Panc1 (cell line): ENCODE measurements at regions not wholly inside any gene's neighbourhood (a gene's known extent, or its start where the extent isn't known, plus 50 kb on each side); places are given as distances from the start of the nearest gene placed in this dataset.

Experiments used
- ATAC-seq: fragments of 200-7000 bp; cut with Tn5 transposase; 2 replicates; pipeline ENCODE4 v1.9.1; 2020; ENCODE audit warnings: mild to moderate bottlenecking, moderate library complexity
- BruUV-seq: library from RNA; stranded (reverse); fragments of 400-500 nt; replicated peaks from 2 replicates; lab custom pipeline; 2021; lab: Mats Ljungman, UMichigan
- CTCF ChIA-PET: fragments of 300-600 bp; sonication (Branson Sonifier 250); formaldehyde crosslinking; loops from one replicate; lab custom pipeline; 2022; ENCODE audit warnings: antibody characterized with exemption; lab: Charles Lee
- POLR2A ChIA-PET: fragments of 300-600 bp; sonication (Branson Sonifier 250); formaldehyde crosslinking; loops from one replicate; lab custom pipeline; 2022; ENCODE audit warnings: antibody characterized with exemption; lab: Charles Lee
- DNase-seq: peaks from one replicate; pipeline ENCODE4 v3.0.0-alpha.2; 2010; ENCODE audit warnings: low read depth, low spot score
- H3K27ac ChIP-seq: 2 replicates; pipeline ENCODE4 v1.5.1; 2011; ENCODE audit warnings: mild to moderate bottlenecking, low read length, inconsistent platforms
- H3K27me3 ChIP-seq: fragments of 200-500 bp; sonication (Bioruptor generic); 2 replicates; pipeline ENCODE4 v1.6.0; 2014; ENCODE audit warnings: low read length, inconsistent platforms; ENCODE audit not compliant: control insufficient read depth, insufficient read depth
- H3K36me3 ChIP-seq: fragments of 200-500 bp; sonication (Bioruptor generic); 2 replicates; pipeline ENCODE4 v1.5.1; 2014; ENCODE audit warnings: inconsistent platforms, mild to moderate bottlenecking, low read length, moderate library complexity; ENCODE audit not compliant: control insufficient read depth, insufficient read depth
- H3K4me1 ChIP-seq: 2 replicates; pipeline ENCODE4 v1.5.1; 2011; ENCODE audit warnings: inconsistent platforms, mild to moderate bottlenecking, low read length, moderate library complexity; ENCODE audit not compliant: control insufficient read depth, insufficient read depth
- H3K4me3 ChIP-seq, 2 experiments: 2 replicates each; pipeline ENCODE4 v1.5.1; 2011 to 2012; ENCODE audit warnings: low read depth in 2 of 2, low read length in 2 of 2, mild to moderate bottlenecking in 2 of 2, inconsistent platforms in 1 of 2, moderate library complexity in 1 of 2
- H3K9me3 ChIP-seq: fragments of 200-500 bp; sonication (Bioruptor generic); 2 replicates; pipeline ENCODE4 v1.5.1; 2014; ENCODE audit warnings: low read depth, mild to moderate bottlenecking, inconsistent platforms, low read length, moderate library complexity; ENCODE audit not compliant: control insufficient read depth, insufficient read depth
- POLR2AphosphoS5 ChIP-seq: IDR thresholded peaks from 2 replicates; pipeline ENCODE4 v1.6.1; 2012; ENCODE audit warnings: mild to moderate bottlenecking, low read depth, low read length, moderate library complexity
- SIN3A ChIP-seq: IDR thresholded peaks from 2 replicates; pipeline ENCODE4 v1.6.1; 2012; ENCODE audit warnings: low read depth, mild to moderate bottlenecking, low read length, moderate library complexity, borderline replicate concordance; ENCODE audit not compliant: insufficient read depth
- TCF7L2 ChIP-seq: IDR thresholded peaks from 2 replicates; pipeline ENCODE4 v1.6.1; 2011; ENCODE audit warnings: mild to moderate bottlenecking, low read depth, low read length, inconsistent platforms
- in situ Hi-C: cut with HindIII; loops from 2 replicates; pipeline ENCODE4 v1.10.0; 2016; ENCODE audit warnings: low sequenced_read_pairs, low pct_unique_long_range_greater_than_20kb
- intact Hi-C: fragments of 100-400 bp; cut with micrococcal nuclease; formaldehyde crosslinking; loops from one replicate; pipeline ENCODE4 v1.10.0; 2022; ENCODE audit not compliant: unreplicated experiment
- TF ChIP-seq, protein P1 (sequence below), 2 experiments: IDR thresholded peaks; 2 replicates each; pipeline ENCODE4 v1.6.1; 2011 to 2012; ENCODE audit warnings: low read depth in 2 of 2, control low read depth in 1 of 2, low read length in 1 of 2, mild to moderate bottlenecking in 1 of 2, moderate library complexity in 1 of 2; ENCODE audit not compliant: insufficient read depth in 1 of 2
- TF ChIP-seq, protein P2 (sequence below): fragments of 450-650 bp; IDR thresholded peaks from 2 replicates; pipeline ENCODE4 v1.5.1; 2017; ENCODE audit warnings: mild to moderate bottlenecking

GRCh38 chr3:175956964-175957363, 1097.8 kb downstream of the NAALADL2 start:
- ATAC-seq (no peak), DNase-seq (no peak)
- no TSS peak for BruUV-seq
- Histone ChIP-seq H3K27ac (no peak overlapping the region), H3K4me3 (no peak overlapping the region), H3K36me3 (no peaks in the 10 kb centered on the region), H3K4me1 (no peaks in the 10 kb centered on the region), H3K9me3 (no peaks in the 10 kb centered on the region), H3K27me3 (no peaks in the 10 kb centered on the region)
- ChIA-PET POLR2A (no interaction called here), CTCF (no interaction called here)
- in situ Hi-C loops (no loop called here), intact Hi-C loops (no loop called here)
- no peak for TF ChIP-seq POLR2AphosphoS5
- TF ChIP-seq SIN3A, result no peak
- TF ChIP-seq TCF7L2, result no peak
- TF ChIP-seq, protein P1, sequence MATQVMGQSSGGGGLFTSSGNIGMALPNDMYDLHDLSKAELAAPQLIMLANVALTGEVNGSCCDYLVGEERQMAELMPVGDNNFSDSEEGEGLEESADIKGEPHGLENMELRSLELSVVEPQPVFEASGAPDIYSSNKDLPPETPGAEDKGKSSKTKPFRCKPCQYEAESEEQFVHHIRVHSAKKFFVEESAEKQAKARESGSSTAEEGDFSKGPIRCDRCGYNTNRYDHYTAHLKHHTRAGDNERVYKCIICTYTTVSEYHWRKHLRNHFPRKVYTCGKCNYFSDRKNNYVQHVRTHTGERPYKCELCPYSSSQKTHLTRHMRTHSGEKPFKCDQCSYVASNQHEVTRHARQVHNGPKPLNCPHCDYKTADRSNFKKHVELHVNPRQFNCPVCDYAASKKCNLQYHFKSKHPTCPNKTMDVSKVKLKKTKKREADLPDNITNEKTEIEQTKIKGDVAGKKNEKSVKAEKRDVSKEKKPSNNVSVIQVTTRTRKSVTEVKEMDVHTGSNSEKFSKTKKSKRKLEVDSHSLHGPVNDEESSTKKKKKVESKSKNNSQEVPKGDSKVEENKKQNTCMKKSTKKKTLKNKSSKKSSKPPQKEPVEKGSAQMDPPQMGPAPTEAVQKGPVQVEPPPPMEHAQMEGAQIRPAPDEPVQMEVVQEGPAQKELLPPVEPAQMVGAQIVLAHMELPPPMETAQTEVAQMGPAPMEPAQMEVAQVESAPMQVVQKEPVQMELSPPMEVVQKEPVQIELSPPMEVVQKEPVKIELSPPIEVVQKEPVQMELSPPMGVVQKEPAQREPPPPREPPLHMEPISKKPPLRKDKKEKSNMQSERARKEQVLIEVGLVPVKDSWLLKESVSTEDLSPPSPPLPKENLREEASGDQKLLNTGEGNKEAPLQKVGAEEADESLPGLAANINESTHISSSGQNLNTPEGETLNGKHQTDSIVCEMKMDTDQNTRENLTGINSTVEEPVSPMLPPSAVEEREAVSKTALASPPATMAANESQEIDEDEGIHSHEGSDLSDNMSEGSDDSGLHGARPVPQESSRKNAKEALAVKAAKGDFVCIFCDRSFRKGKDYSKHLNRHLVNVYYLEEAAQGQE (IDR thresholded peaks at IDR 0.05; ENCODE audit: insufficient read depth in 1 of 2, low read depth in 2 of 2, low read length in 1 of 2), result no peak
- TF ChIP-seq, protein P2, sequence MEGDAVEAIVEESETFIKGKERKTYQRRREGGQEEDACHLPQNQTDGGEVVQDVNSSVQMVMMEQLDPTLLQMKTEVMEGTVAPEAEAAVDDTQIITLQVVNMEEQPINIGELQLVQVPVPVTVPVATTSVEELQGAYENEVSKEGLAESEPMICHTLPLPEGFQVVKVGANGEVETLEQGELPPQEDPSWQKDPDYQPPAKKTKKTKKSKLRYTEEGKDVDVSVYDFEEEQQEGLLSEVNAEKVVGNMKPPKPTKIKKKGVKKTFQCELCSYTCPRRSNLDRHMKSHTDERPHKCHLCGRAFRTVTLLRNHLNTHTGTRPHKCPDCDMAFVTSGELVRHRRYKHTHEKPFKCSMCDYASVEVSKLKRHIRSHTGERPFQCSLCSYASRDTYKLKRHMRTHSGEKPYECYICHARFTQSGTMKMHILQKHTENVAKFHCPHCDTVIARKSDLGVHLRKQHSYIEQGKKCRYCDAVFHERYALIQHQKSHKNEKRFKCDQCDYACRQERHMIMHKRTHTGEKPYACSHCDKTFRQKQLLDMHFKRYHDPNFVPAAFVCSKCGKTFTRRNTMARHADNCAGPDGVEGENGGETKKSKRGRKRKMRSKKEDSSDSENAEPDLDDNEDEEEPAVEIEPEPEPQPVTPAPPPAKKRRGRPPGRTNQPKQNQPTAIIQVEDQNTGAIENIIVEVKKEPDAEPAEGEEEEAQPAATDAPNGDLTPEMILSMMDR, result peak; percentile 21; the same call in 1 of the 2 replicates

DNA sequence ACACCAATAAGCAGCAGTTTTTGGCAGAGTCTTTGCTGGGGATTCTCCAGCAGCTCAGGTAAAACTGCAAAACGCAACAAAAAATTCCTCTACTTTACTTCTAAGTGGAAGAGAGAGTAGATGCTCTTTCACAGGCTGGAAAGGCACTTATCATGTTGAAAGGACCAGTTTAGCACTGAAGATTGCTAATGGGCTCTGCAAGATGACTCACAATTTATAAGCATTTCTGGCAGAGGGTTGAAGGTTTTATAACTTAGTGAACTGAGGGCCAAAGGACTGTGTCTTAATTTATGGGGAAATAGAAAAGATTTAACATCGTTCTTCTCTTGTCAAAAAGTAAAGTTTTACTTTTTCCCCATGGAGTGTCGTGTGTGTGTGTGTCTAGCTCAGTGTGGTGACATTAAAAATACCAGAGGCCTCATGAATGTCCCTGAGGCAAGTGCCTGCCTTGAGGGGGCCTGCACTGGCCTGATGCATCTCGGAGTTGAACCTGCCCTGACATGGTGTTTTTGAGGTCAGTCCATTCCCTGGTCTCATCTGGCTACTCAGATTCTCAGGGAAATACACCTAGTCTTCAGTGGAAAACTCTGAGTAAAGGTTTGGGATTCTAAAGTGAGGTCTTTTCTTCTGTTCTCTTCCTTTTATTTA, 1092.0 kb downstream of the NAALADL2 start:
- CTCF ChIA-PET, result no interaction called here
- no peak for ATAC-seq
- H3K27ac ChIP-seq, result no peak overlapping the region
- H3K4me3 ChIP-seq, result no peak overlapping the region
- H3K4me1 ChIP-seq, result no peaks in the 10 kb centered on the region
- no peaks in the 10 kb centered on the region for H3K36me3 ChIP-seq
- in situ Hi-C loops, result no loop called here
- no TSS peak for BruUV-seq
- POLR2A ChIA-PET, result no interaction called here
- intact Hi-C loops, result no loop called here
- no peaks in the 10 kb centered on the region for H3K9me3 ChIP-seq
- TF ChIP-seq, protein P2, result no peak
- TF ChIP-seq TCF7L2, result no peak
- TF ChIP-seq POLR2AphosphoS5, result no peak
- TF ChIP-seq, protein P1 (IDR thresholded peaks at IDR 0.05; ENCODE audit: insufficient read depth in 1 of 2, low read depth in 2 of 2, low read length in 1 of 2), result no peak
- no peak for TF ChIP-seq SIN3A
- DNase-seq, result no peak
- H3K27me3 ChIP-seq, result no peaks in the 10 kb centered on the region
